VCaP (cell line): ENCODE measurements at regions not wholly inside any gene's neighbourhood (a gene's known extent, or its start where the extent isn't known, plus 50 kb on each side); places are given as distances from the start of the nearest gene placed in this dataset.

Experiments
- H3K27ac ChIP-seq: fragments of 450-650 bp; 2 replicates; pipeline ENCODE4 v1.5.1; 2017
- CTCF ChIP-seq: fragments of 450-650 bp; conservative IDR thresholded peaks from 2 replicates; pipeline ENCODE4 v1.5.1; 2017; ENCODE audit warnings: mild to moderate bottlenecking, moderate library complexity

DNA sequence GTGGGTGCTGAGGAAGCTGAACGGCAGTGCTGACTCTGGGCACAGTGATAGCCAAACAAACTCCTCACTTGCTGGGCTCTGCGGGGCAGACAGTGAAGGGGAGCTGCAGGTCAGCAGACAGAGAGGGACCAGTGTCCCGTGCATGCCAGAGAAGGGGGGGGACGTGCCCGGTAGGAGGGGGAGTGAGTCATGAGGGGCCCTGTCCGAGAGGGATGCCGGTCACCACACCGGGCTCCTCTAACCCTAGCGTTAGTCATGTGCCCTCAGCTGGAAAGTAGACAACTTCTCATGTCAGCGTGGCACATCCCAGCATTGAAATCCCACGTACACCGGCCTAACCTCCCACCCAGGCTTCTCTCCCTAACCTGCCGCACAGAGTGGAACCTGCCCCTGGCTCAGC lies 117.1 kb upstream of the DPP6 start:
- no peak for TF ChIP-seq CTCF

GRCh38 chr7:153938451-153938850 lies 113.7 kb upstream of the DPP6 start:
- no peak overlapping the region for H3K27ac ChIP-seq
- TF ChIP-seq CTCF = no peak

More for the DNA sequence above, 117.1 kb upstream of the DPP6 start:
- no peak overlapping the region for H3K27ac ChIP-seq

- no peak for TF ChIP-seq CTCF
- no peak overlapping the region for H3K27ac ChIP-seq
Observed at GRCh38 chr7:153939177-153939576, 113.0 kb upstream of the DPP6 start.

DNA sequence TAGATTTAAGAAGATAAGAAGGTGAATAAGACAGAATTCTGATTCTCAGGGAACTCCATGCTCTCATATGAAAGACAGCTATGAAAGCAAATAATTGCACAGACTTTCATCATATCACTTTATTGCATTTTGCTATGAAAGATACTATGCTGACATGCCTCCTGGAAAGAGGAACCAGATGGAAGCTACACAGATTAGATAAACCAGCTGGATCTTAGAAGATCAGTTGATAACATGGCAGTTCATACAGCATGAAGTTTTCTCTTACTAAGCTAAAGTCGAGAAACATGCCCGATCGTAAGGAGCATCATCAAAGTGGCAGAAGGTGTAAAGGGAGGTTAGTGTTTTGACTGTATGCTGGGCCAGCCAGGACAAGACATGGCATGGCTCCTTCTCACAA lies 112.5 kb upstream of the DPP6 start:
- no peak overlapping the region for H3K27ac ChIP-seq
- no peak for TF ChIP-seq CTCF

DNA sequence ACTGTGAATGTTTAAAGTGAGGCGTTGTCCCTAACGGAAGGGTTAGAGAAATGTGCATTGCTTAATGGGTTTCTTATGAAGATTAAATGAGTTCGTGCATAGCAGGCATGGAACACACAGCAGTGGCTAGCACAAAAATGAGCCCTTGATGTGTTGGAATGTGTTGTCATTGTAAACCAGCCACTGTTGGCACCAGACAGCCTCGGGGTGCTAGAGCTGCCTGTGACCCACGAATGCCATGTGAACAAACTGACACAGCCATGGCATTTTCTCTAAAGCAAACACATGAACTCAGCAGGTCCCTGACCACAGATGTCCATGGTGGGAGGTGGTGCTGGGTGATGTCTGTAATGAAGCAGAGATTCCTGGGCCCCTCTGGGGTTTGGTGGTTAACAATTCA lies 111.1 kb upstream of the DPP6 start:
- H3K27ac ChIP-seq = no peak overlapping the region
- TF ChIP-seq CTCF = no peak

DNA sequence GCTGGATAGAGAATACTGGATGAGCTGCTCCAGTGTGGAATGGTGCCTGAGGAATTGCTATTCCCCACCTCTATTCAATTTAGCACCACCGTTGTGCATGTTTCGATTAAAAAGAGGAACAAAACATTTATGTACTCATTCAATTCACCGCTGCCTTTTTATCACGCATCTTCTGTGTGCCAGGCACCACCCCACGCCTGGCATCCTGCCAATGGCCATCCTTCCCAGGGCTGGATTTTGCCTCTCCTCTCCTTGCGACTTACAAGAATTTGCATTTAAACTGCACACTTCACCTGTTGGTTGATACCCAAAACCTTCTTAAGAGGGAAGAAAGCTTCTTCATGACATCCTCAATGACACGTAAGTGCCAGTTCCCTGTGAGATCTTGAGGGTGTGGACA lies 110.2 kb upstream of the DPP6 start:
- TF ChIP-seq CTCF = no peak
- no peak overlapping the region for H3K27ac ChIP-seq

GRCh38 chr7:153943457-153943856 lies 108.7 kb upstream of the DPP6 start:
- TF ChIP-seq CTCF = no peak
- H3K27ac ChIP-seq = no peak overlapping the region

- H3K27ac ChIP-seq = no peak overlapping the region
- TF ChIP-seq CTCF = no peak
Observed at GRCh38 chr7:153943861-153944260, 108.3 kb upstream of the DPP6 start.
